8988T (cell line): ENCODE measurements at regions not wholly inside any gene's neighbourhood (a gene's known extent, or its start where the extent isn't known, plus 50 kb on each side); places are given as distances from the start of the nearest gene placed in this dataset.
"Not testable (repeated sequence)": the region's sequence is repeated elsewhere in the genome, so short reads cannot be mapped to it uniquely, and the experiment has no call there.

Source experiments
- DNase-seq: peaks from one replicate; pipeline ENCODE4 v3.0.0; 2011

- DNase-seq: no peak
These were observed 281.1 kb upstream of the TRIB2 start for GRCh38 chr2:12435430-12436222.

GRCh38 chr2:12436483-12436882 lies 280.3 kb upstream of the TRIB2 start:
- no peak for DNase-seq

GRCh38 chr2:12436935-12437561 lies 279.7 kb upstream of the TRIB2 start:
- no peak for DNase-seq

GRCh38 chr2:12440731-12441130 lies 276.0 kb upstream of the TRIB2 start:
- no peak for DNase-seq

- no peak for DNase-seq
These were observed 274.8 kb upstream of the TRIB2 start for GRCh38 chr2:12441750-12442475.

GRCh38 chr2:12442476-12442847 lies 274.3 kb upstream of the TRIB2 start:
- no peak for DNase-seq

- DNase-seq: no peak
These were observed 267.8 kb upstream of the TRIB2 start for GRCh38 chr2:12448846-12449505.

- DNase-seq: no peak
These were observed 265.0 kb upstream of the TRIB2 start for GRCh38 chr2:12451726-12452125.

- DNase-seq: no peak
These were observed 264.6 kb upstream of the TRIB2 start for GRCh38 chr2:12452185-12452584.

- no peak for DNase-seq
These were observed 263.0 kb upstream of the TRIB2 start for GRCh38 chr2:12453731-12454130.

GRCh38 chr2:12455661-12456060 lies 261.1 kb upstream of the TRIB2 start:
- no peak for DNase-seq

GRCh38 chr2:12456293-12457106 lies 260.2 kb upstream of the TRIB2 start:
- no peak for DNase-seq

GRCh38 chr2:12457831-12458230 lies 258.9 kb upstream of the TRIB2 start:
- no peak for DNase-seq

GRCh38 chr2:12463189-12463588 lies 253.5 kb upstream of the TRIB2 start:
- DNase-seq: no peak

- DNase-seq: no peak
These were observed 251.1 kb upstream of the TRIB2 start for GRCh38 chr2:12465631-12466135.

GRCh38 chr2:12467303-12467702 lies 249.4 kb upstream of the TRIB2 start:
- no peak for DNase-seq

- no peak for DNase-seq
These were observed 247.6 kb upstream of the TRIB2 start for GRCh38 chr2:12469141-12469561.

GRCh38 chr2:12472265-12472664 lies 244.5 kb upstream of the TRIB2 start:
- not testable (repeated sequence) for DNase-seq

GRCh38 chr2:12478151-12479064 lies 238.3 kb upstream of the TRIB2 start:
- no peak for DNase-seq

- DNase-seq: no peak
These were observed 237.6 kb upstream of the TRIB2 start for GRCh38 chr2:12479065-12479601.
